ENCODE measurements at regions not wholly inside any gene's neighbourhood (a gene's known extent, or its start where the extent isn't known, plus 50 kb on each side); places are given as distances from the start of the nearest gene placed in this dataset.

DNA sequence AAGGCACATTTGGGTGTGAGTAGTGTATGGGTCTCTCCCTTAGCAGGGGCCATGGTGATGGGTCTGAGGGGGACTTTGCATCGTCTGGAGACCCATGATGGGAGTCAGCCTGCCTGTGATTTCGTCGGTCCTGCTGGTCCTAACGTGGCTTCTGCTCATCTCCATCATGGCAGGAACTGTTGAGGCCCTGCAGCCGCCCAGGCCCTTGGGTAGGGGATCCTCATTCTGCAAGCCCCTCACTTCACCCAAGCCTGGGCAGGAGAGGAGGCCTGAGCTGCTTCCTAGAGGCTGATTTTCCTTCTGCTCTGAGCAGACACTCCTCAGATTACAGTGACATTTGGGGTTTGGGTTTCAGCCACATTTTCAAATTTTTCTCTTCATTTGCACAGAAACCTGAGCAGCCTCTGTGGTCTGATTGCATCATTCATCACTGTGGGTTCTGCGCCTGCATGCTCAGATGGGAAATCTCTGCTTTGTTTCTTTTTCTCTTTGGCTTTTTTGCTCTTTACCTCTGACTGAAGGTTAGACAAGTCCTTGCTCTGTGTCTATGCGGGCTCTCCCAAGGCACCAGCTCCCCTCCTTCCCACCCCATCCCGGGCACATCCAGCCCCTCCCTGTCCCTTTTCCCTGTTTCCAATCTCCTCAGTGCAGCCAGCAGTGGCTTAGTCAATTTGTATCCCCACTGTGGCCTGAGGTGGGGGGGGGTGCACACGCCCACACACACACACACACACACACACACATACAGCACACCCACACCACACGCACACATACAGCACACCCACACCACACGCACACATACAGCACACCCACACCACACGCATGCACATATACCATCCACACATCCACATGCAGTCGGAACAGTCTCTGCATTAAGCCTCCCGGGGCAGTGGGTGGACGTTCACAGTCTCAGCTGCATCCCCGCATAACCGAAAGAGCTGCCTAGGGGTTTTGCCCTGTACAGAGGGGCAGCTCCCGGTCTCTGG, 305.4 kb upstream of the HS6ST1 start:
- Histone ChIP-seq H3K4me1 (ENCODE audit: control insufficient read depth, insufficient read depth, low read length) (no peaks in the 10 kb centered on the region), H3K36me3 (ENCODE audit: control insufficient read depth, insufficient read depth, low read length) (no peaks in the 10 kb centered on the region), H3K9me3 (ENCODE audit: control insufficient read depth, low read length) (no peaks in the 10 kb centered on the region), H3K27me3 (ENCODE audit: control insufficient read depth, insufficient read depth, low read length, poor library complexity, severe bottlenecking) (no peaks in the 10 kb centered on the region), H3K27ac (ENCODE audit: insufficient read depth, low read depth, low read length, poor library complexity, severe bottlenecking) (no peak overlapping the region), H3K4me3 (ENCODE audit: insufficient read depth, low read depth, low read length) (no peak overlapping the region)
- WGBS, 2 experiments, result 92 to 93% methylated on average over 18 of the region's 18 CpGs

DNA sequence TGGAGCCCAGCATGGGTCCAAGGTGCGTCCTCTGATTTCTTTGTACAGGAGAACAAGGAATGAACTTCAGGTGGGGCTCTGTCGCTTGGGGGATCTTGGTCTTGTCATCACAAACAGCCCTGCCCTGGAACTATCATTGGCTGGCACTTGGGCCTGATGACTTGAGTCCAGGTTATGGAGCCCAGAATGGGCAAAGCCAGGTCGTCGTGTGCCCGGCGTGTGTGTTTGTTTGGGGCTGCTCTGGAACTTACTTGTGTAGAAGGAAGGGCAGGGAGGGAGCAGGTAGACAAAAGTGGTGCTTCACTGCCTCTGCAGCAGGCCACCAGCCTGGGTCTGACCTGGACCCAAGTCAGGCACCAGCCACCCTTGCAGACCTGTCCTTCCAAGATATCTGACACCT, 306.3 kb upstream of the HS6ST1 start:
- 93% methylated on average over 6 of the region's 6 CpGs for WGBS, 2 experiments
- Histone ChIP-seq H3K4me1 (ENCODE audit: control insufficient read depth, insufficient read depth, low read length) (no peaks in the 10 kb centered on the region), H3K27me3 (ENCODE audit: control insufficient read depth, insufficient read depth, low read length, poor library complexity, severe bottlenecking) (no peaks in the 10 kb centered on the region), H3K4me3 (ENCODE audit: insufficient read depth, low read depth, low read length) (no peak overlapping the region), H3K9me3 (ENCODE audit: control insufficient read depth, low read length) (no peaks in the 10 kb centered on the region), H3K36me3 (ENCODE audit: control insufficient read depth, insufficient read depth, low read length) (no peaks in the 10 kb centered on the region), H3K27ac (ENCODE audit: insufficient read depth, low read depth, low read length, poor library complexity, severe bottlenecking) (no peak overlapping the region)

DNA sequence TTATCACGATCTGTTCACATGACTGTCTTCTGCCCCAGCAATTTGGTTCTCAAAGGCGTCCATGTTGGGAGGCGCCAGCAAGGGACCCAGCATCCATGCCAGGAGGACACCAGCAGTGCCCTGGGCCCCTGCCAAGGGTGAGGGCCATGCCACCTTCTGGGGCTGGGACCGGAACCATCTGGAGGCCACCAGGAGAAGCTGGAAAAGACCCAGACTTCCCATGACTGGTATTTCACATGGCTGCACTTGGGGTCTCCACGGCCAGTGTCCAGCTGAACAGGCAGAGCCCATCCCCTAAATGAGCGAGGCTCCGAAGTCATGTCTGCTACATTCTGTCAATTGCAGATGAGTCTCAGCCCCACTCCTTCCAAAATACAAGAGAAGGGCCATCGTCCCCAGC, 306.8 kb upstream of the HS6ST1 start:
- Histone ChIP-seq H3K36me3 (ENCODE audit: control insufficient read depth, insufficient read depth, low read length) (no peaks in the 10 kb centered on the region), H3K4me1 (ENCODE audit: control insufficient read depth, insufficient read depth, low read length) (no peaks in the 10 kb centered on the region), H3K4me3 (ENCODE audit: insufficient read depth, low read depth, low read length) (no peak overlapping the region), H3K27me3 (ENCODE audit: control insufficient read depth, insufficient read depth, low read length, poor library complexity, severe bottlenecking) (no peaks in the 10 kb centered on the region), H3K9me3 (ENCODE audit: control insufficient read depth, low read length) (no peaks in the 10 kb centered on the region), H3K27ac (ENCODE audit: insufficient read depth, low read depth, low read length, poor library complexity, severe bottlenecking) (no peak overlapping the region)
- WGBS, 2 experiments, result 95% methylated on average over 8 of the region's 8 CpGs

DNA sequence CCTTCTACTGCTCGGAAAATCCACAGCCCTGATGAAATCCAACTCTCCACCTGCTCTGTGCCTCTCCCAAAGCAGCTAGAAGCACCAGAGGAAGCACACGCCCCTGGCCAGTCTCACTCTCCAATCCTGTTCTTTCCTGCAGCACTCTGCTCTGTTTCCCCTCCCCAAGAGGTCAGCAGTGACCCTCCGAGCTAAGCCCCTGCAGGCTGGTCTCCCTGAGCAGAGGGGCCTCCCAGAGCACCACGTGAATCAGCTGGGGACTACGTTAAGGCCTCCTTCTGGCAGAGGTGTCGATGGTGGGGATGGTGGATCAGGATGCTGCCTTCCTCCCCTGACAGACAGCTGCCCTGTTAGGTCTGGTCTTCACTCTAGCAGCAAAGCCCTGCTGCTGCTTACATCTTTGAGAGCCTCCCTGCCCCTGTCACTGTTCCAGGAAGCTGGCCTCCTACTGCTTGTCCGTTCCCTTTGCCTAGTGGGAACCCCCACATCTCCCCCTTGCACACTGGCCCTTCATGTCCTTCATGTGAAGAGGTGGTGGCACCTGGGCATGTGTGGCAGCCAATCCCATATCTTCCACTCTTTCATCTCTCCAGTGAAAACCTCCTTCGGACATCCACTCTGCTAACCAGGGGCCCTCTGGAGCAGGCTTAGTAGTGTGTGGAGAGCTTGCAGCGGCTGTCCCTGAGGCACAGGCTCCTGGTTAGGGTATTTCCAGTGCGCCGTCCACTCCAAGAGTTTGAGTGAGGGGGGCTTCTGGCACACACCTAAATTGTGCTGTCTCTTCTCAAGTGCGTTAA, 307.5 kb upstream of the HS6ST1 start:
- H3K9me3 ChIP-seq (ENCODE audit: control insufficient read depth, low read length), result no peaks in the 10 kb centered on the region
- 82 to 84% methylated on average over 12 of the region's 12 CpGs for WGBS, 2 experiments
- no peak overlapping the region for H3K27ac ChIP-seq (ENCODE audit: insufficient read depth, low read depth, low read length, poor library complexity, severe bottlenecking)
- H3K36me3 ChIP-seq (ENCODE audit: control insufficient read depth, insufficient read depth, low read length), result no peaks in the 10 kb centered on the region
- H3K27me3 ChIP-seq (ENCODE audit: control insufficient read depth, insufficient read depth, low read length, poor library complexity, severe bottlenecking), result no peaks in the 10 kb centered on the region
- H3K4me3 ChIP-seq (ENCODE audit: insufficient read depth, low read depth, low read length), result no peak overlapping the region
- no peaks in the 10 kb centered on the region for H3K4me1 ChIP-seq (ENCODE audit: control insufficient read depth, insufficient read depth, low read length)

DNA sequence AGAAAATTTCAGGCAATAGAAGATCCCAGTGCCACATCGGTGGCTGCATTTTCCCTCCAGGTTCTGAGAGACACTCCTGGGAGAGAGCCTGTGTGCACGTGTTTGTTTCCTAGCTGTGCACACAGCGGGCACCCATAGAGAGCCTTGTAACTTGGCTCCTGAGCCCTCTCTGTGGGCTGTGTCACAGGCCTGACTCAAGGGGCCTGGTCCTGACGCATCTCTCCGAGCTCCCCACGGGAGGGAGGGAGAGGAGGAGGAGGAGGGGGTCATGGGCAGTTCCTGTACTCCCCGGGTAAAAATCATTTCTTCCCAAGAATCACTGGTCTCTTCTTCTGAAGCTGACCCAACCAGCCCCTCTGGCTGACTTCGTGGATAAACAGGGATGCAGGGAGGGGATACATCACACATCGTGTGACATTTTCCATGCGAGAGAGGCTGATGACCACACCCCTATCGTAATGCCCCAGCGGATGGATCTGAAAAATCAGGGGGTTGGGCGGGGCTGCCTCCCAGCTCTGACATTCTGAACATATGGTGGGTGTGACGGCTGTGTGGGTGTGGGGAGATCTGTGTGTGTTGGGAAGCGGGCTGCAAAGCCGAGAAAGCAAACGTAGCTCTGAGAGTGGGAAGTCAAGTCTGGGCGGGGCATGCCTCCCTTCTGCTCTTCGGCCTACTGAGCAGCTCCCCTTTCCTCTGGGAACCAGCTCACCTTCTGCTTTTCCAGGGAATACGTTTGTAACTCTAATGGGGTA, 308.3 kb upstream of the HS6ST1 start:
- 90 to 91% methylated on average over 20 of the region's 20 CpGs for WGBS, 2 experiments
- Histone ChIP-seq H3K27ac (ENCODE audit: insufficient read depth, low read depth, low read length, poor library complexity, severe bottlenecking) (no peak overlapping the region), H3K36me3 (ENCODE audit: control insufficient read depth, insufficient read depth, low read length) (no peaks in the 10 kb centered on the region), H3K4me1 (ENCODE audit: control insufficient read depth, insufficient read depth, low read length) (no peaks in the 10 kb centered on the region), H3K27me3 (ENCODE audit: control insufficient read depth, insufficient read depth, low read length, poor library complexity, severe bottlenecking) (no peaks in the 10 kb centered on the region), H3K4me3 (ENCODE audit: insufficient read depth, low read depth, low read length) (no peak overlapping the region), H3K9me3 (ENCODE audit: control insufficient read depth, low read length) (no peaks in the 10 kb centered on the region)

DNA sequence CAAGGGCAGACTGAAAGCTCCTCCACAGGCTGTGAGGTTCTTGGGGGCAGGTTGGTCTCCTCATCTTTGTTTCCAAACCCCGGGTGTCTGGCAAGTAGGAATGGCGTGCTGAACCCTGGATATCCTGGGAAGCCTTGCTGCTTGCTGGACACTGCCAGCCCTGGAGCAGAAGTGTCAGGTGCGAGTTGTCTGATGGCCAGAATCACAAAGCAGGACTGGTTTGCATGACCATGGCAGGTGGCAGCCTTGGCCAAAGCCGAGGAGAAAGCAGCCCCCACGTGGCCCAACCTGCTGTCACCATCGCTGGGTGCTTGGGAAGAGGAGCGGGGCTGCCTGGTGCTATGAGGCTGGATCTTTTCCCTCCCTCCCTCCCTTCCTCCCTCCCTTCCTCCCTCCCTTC, 309.5 kb upstream of the HS6ST1 start:
- Histone ChIP-seq H3K36me3 (ENCODE audit: control insufficient read depth, insufficient read depth, low read length) (no peaks in the 10 kb centered on the region), H3K4me3 (ENCODE audit: insufficient read depth, low read depth, low read length) (no peak overlapping the region), H3K27me3 (ENCODE audit: control insufficient read depth, insufficient read depth, low read length, poor library complexity, severe bottlenecking) (no peaks in the 10 kb centered on the region), H3K4me1 (ENCODE audit: control insufficient read depth, insufficient read depth, low read length) (peaks cover 7% of the 10 kb centered on the region), H3K27ac (ENCODE audit: insufficient read depth, low read depth, low read length, poor library complexity, severe bottlenecking) (no peak overlapping the region), H3K9me3 (ENCODE audit: control insufficient read depth, low read length) (no peaks in the 10 kb centered on the region)
- WGBS, 2 experiments, result 89% methylated on average over 7 of the region's 7 CpGs

DNA sequence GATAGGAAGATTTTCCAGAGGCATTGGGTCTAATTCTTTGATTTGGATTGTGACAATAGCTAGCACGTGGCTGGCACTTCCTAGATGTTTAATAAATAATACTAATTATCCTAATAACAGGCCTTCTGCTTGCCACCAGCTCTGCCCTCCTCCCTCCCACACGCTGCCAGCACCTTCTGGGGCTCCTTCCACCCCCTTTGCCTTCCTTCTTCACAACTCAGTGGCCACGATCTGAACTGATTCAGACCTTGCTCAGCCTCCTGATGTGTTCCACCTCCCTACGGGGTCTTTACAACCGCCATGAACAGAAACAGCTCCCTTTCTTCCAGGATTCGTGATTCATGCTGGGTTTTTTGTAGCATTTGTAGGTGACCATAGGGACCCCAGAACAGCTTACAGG, 310.3 kb upstream of the HS6ST1 start:
- Histone ChIP-seq H3K4me3 (ENCODE audit: insufficient read depth, low read depth, low read length) (no peak overlapping the region), H3K9me3 (ENCODE audit: control insufficient read depth, low read length) (no peaks in the 10 kb centered on the region), H3K36me3 (ENCODE audit: control insufficient read depth, insufficient read depth, low read length) (no peaks in the 10 kb centered on the region), H3K27ac (ENCODE audit: insufficient read depth, low read depth, low read length, poor library complexity, severe bottlenecking) (no peak overlapping the region), H3K27me3 (ENCODE audit: control insufficient read depth, insufficient read depth, low read length, poor library complexity, severe bottlenecking) (no peaks in the 10 kb centered on the region), H3K4me1 (ENCODE audit: control insufficient read depth, insufficient read depth, low read length) (peaks cover 7% of the 10 kb centered on the region)
- WGBS, 2 experiments, result 83 to 93% methylated on average over 5 of the region's 6 CpGs

DNA sequence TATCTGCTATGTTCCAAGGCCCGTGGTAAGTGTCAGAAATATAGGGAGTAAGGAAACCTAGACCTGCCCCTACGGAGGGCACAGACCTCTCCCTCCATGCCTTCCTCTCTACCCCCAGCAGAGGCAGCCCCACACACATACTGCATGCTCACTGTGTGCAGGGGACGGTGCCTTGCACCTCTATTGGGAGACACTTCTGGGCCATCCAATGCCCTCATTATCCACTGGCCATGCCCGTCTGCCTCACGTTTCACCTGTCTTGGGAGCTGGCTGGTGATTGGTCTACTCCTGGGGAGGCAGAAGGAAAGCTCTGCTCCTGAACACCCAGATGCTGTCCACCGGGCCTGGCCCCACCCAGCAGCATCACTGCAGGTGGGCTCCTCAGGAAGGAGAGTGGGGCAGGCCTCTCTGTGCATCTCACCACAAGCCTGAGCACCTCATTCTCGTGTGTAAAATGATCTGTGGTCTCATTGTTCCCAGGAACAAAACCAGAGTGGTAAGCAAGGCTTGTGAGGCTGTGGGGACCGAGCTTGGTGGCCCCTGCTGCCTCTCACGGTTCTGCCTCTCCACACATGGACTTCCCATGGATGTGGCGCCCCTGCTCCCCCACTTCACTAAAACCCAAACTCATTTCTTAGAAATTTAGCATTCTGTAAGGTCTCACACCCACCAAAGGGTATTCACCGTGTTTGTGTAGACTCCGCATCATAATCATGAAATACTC, 312.5 kb upstream of the HS6ST1 start:
- WGBS, 2 experiments, result 89 to 93% methylated on average over 12 of the region's 12 CpGs
- Histone ChIP-seq H3K9me3 (ENCODE audit: control insufficient read depth, low read length) (no peaks in the 10 kb centered on the region), H3K4me1 (ENCODE audit: control insufficient read depth, insufficient read depth, low read length) (peaks cover 9% of the 10 kb centered on the region), H3K36me3 (ENCODE audit: control insufficient read depth, insufficient read depth, low read length) (no peaks in the 10 kb centered on the region), H3K27ac (ENCODE audit: insufficient read depth, low read depth, low read length, poor library complexity, severe bottlenecking) (no peak overlapping the region), H3K4me3 (ENCODE audit: insufficient read depth, low read depth, low read length) (no peak overlapping the region), H3K27me3 (ENCODE audit: control insufficient read depth, insufficient read depth, low read length, poor library complexity, severe bottlenecking) (no peaks in the 10 kb centered on the region)

DNA sequence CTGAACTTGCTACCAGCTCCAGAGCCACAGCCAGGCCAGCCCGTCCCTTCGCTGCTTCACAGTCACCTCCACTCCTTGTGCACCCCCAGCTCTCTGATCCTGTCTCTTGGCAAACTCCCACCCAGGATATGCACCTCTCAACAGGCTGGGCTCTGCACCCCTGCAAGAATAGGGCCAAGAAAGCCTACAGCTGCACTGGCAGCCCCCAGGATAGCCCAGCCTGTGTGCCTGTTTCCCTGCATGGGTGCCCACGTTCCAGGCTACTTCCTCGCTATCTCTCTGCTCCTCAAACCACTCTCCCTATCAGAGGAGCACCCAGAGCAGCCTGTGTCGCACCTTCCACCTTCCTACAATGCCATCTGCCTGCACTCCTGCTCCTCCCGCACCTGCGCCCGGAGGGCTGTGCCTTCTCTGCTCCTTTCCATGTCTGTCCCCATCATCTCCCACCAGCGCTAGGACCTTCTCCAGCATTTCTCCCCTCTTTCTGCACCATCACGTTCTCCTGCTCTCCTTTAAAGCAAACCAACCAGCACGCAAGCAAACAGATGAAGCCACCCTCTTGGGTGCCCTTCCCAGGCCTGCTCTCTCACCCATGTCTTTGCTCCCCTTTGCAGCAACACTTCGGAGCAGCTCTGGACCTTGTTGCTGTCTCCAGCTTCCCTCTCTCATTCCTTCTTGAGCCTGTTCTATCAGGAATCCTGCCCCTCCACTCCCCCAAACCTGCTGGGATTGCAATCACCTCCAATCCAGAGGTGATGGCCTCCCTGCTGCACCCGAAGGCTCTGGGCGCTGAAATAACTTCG, 313.2 kb upstream of the HS6ST1 start:
- no peaks in the 10 kb centered on the region for H3K36me3 ChIP-seq (ENCODE audit: control insufficient read depth, insufficient read depth, low read length)
- no peaks in the 10 kb centered on the region for H3K9me3 ChIP-seq (ENCODE audit: control insufficient read depth, low read length)
- H3K4me1 ChIP-seq (ENCODE audit: control insufficient read depth, insufficient read depth, low read length), result peaks cover 10% of the 10 kb centered on the region
- WGBS, 2 experiments, result 92 to 93% methylated on average over 15 of the region's 15 CpGs
- no peaks in the 10 kb centered on the region for H3K27me3 ChIP-seq (ENCODE audit: control insufficient read depth, insufficient read depth, low read length, poor library complexity, severe bottlenecking)
- H3K4me3 ChIP-seq (ENCODE audit: insufficient read depth, low read depth, low read length), result no peak overlapping the region
- H3K27ac ChIP-seq (ENCODE audit: insufficient read depth, low read depth, low read length, poor library complexity, severe bottlenecking), result no peak overlapping the region
